ENCODE measurements at regions not wholly inside any gene's neighbourhood (a gene's known extent, or its start where the extent isn't known, plus 50 kb on each side); places are given as distances from the start of the nearest gene placed in this dataset.
"Not testable (repeated sequence)": the region's sequence is repeated elsewhere in the genome, so short reads cannot be mapped to it uniquely, and the experiment has no call there.

GRCh38 chr12:45509621-45510020 lies 219.9 kb upstream of the ARID2 start:
- TF ChIP-seq CTCF (IDR thresholded peaks at IDR 0.05; ENCODE audit: extremely low read depth, missing control alignments) = no peak
- no peak for DNase-seq (ENCODE audit: low spot score)

- DNase-seq (ENCODE audit: low spot score) = no peak
- TF ChIP-seq CTCF (IDR thresholded peaks at IDR 0.05; ENCODE audit: extremely low read depth, missing control alignments) = no peak
Observed at GRCh38 chr12:45517381-45517780, 212.1 kb upstream of the ARID2 start.

- DNase-seq (ENCODE audit: low spot score) = peak; percentile 45
- no peak for TF ChIP-seq CTCF (IDR thresholded peaks at IDR 0.05; ENCODE audit: extremely low read depth, missing control alignments)
Observed at GRCh38 chr12:45518291-45519235, 210.9 kb upstream of the ARID2 start.

- no peak for DNase-seq (ENCODE audit: low spot score)
- no peak for TF ChIP-seq CTCF (IDR thresholded peaks at IDR 0.05; ENCODE audit: extremely low read depth, missing control alignments)
Observed at GRCh38 chr12:45522227-45522626, 207.3 kb upstream of the ARID2 start.

GRCh38 chr12:45526823-45527222 lies 202.7 kb upstream of the ARID2 start:
- DNase-seq (ENCODE audit: low spot score) = not testable (repeated sequence)

- DNase-seq (ENCODE audit: low spot score) = no peak
- no peak for TF ChIP-seq CTCF (IDR thresholded peaks at IDR 0.05; ENCODE audit: extremely low read depth, missing control alignments)
Observed at GRCh38 chr12:45532113-45532512, 197.4 kb upstream of the ARID2 start.

- TF ChIP-seq CTCF (IDR thresholded peaks at IDR 0.05; ENCODE audit: extremely low read depth, missing control alignments) = no peak
- no peak for DNase-seq (ENCODE audit: low spot score)
Observed at GRCh38 chr12:45535610-45536180, 193.8 kb upstream of the ARID2 start.

Data from GM20000 (cell line).